ENCODE measurements at regions not wholly inside any gene's neighbourhood (a gene's known extent, or its start where the extent isn't known, plus 50 kb on each side); places are given as distances from the start of the nearest gene placed in this dataset.
A peak's percentile ranks its signal among the peaks of the same experiment; 100 is the strongest.

DNA sequence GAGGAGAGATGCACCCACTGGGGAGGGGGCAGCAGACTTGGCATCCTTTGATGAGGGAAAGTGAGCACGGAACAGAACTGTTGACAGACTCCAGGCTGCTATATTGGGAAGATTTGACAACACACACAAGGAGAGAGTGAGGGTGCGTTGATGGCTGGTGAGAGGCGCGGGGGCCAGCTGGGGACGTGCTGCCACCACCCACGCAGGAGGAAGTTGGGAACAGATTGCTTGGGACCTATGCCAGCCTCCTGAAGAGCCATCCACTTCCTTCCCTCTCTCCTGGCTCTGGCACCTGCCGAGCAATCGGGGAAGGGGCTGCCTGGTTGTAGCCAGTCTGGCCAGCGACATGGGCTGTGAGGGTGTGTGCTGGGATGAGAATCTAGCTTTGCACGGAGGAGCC, 223.7 kb upstream of the CSF3R start:
- 79% methylated on average over 10 of the region's 10 CpGs; no CpG with 5 or more reads in 1 of the 2 experiments for WGBS, 2 experiments (ENCODE audit: extremely low coverage in 1 of 2, insufficient coverage in 1 of 2, insufficient read length in 1 of 2, insufficient replicate concordance in 2 of 2, low coverage in 1 of 2, low lambda C conversion rate in 2 of 2, missing lambda C conversion rate in 1 of 2)
- CTCF ChIA-PET (ENCODE audit: partially characterized antibody) = interaction anchor here (0.5 to 1.9 kb wide), 11 partner anchors 11 to 328 kb away, joined by 3 to 8 read pairs (median 4); no protein-coding TSS in a partner anchor
- POLR2A ChIA-PET (ENCODE audit: partially characterized antibody) = no interaction called here

More for the DNA sequence above, 223.7 kb upstream of the CSF3R start:
- Histone ChIP-seq H3K23ac (ENCODE audit: insufficient read length) (no peak overlapping the region), H4K20me1 (replicated peaks in 1 of 2; ENCODE audit: control insufficient read depth in 1 of 2, insufficient read depth in 2 of 2, low read length in 2 of 2) (no peaks in the 10 kb centered on the region), H2BK15ac (ENCODE audit: low read length) (no peak overlapping the region), H2AK5ac (ENCODE audit: low read depth, low read length) (no peak overlapping the region), H3K56ac (replicated peaks; ENCODE audit: insufficient read length, low read depth, low read length) (no peak overlapping the region), H3K4me3 (ENCODE audit: extremely low read depth in 1 of 4, insufficient read depth in 2 of 4, low read depth in 3 of 4, low read length in 4 of 4) (no peak overlapping the region), H3K79me1 (ENCODE audit: low read depth, low read length) (no peaks in the 10 kb centered on the region), H3K4ac (replicated peaks; ENCODE audit: insufficient read length, low read depth, low read length) (no peak overlapping the region), H3K9ac (replicated peaks in 1 of 4; ENCODE audit: extremely low read depth in 1 of 4, low read depth in 3 of 4, low read length in 3 of 4) (no peak overlapping the region), H2BK5ac (ENCODE audit: low read depth, low read length) (no peak overlapping the region), H3K27me3 (replicated peaks in 1 of 4; ENCODE audit: control insufficient read depth in 3 of 4, extremely low read depth in 1 of 4, insufficient read depth in 3 of 4, low read length in 3 of 4) (no peaks in the 10 kb centered on the region; a peak in 2 of 7 replicates), H3K14ac (ENCODE audit: insufficient read length) (no peak overlapping the region), H3K4me2 (ENCODE audit: insufficient read depth in 1 of 2, low read depth in 2 of 2, low read length in 2 of 2) (no peak overlapping the region), H3K18ac (ENCODE audit: extremely low read depth, low read length) (no peak overlapping the region), H2BK12ac (ENCODE audit: low read depth, low read length) (no peak overlapping the region), H3K23me2 (ENCODE audit: low read depth, low read length) (0 out of 2 replicates have a peak, but pooled peaks cover 3% of the 10 kb centered on the region), H2AFZ (ENCODE audit: low read length) (no peak overlapping the region), H3K79me2 (ENCODE audit: control insufficient read depth in 1 of 2, insufficient read depth in 2 of 2, low read length in 2 of 2) (no peaks in the 10 kb centered on the region), H2BK20ac (ENCODE audit: low read length) (no peak overlapping the region), H4K91ac (replicated peaks; ENCODE audit: insufficient read length, low read length) (no peak overlapping the region), H4K8ac (ENCODE audit: extremely low read depth, insufficient read depth, low read length) (0 out of 2 replicates have a peak overlapping the region, but pooled peaks have one; percentile 41), H4K5ac (ENCODE audit: insufficient read length, low read depth, low read length) (no peak overlapping the region), H3K4me1 (replicated peaks in 1 of 4; ENCODE audit: control insufficient read depth in 3 of 4, insufficient read depth in 4 of 4, low read length in 3 of 4) (peaks cover 2 to 4% (median 2%) of the 10 kb centered on the region in 4 experiments; a peak in 6 of 7 replicates), H3K9me3 (ENCODE audit: insufficient read depth in 2 of 2, low read depth in 1 of 2, low read length in 1 of 2) (no peaks in the 10 kb centered on the region), H2BK120ac (replicated peaks; ENCODE audit: low read depth, low read length) (no peak overlapping the region), H3K27ac (ENCODE audit: low read depth, low read length) (no peak overlapping the region), H3K36me3 (ENCODE audit: control insufficient read depth in 2 of 4, insufficient read depth in 4 of 4, low read length in 3 of 4) (no peaks in the 10 kb centered on the region)
- TF ChIP-seq HDAC6 (IDR thresholded peaks at IDR 0.05; ENCODE audit: low read depth, low read length) (no peak), MAFK (IDR thresholded peaks at IDR 0.05; ENCODE audit: low read depth, low read length) (no peak), RAD21 (IDR thresholded peaks at IDR 0.05 in 1 of 2, conservative IDR thresholded peaks at IDR 0.05 in 1 of 2; ENCODE audit: low read depth in 2 of 2, low read length in 2 of 2) (no peak), JUND (IDR thresholded peaks at IDR 0.05; ENCODE audit: low read length) (no peak), SP2 (IDR thresholded peaks at IDR 0.05; ENCODE audit: low read length) (no peak), ATF2 (IDR thresholded peaks at IDR 0.05; ENCODE audit: low read length) (no peak), JUN (IDR thresholded peaks at IDR 0.05; ENCODE audit: low read depth, low read length) (no peak)
- FAIRE-seq (no peak), DNase-seq (ENCODE audit: low read depth in 1 of 2, low spot score in 2 of 2) (no peak)

Data from H1 (cell line).